B cell (primary cell): ENCODE measurements at regions not wholly inside any gene's neighbourhood (a gene's known extent, or its start where the extent isn't known, plus 50 kb on each side); places are given as distances from the start of the nearest gene placed in this dataset.

ENCODE experiments used
- CTCF ChIP-seq: fragments of 200-600 bp; IDR thresholded peaks from one replicate; pipeline ENCODE4 v1.8.0; 2022; ENCODE audit warnings: antibody characterized with exemption, mild to moderate bottlenecking
- EZH2 ChIP-seq: IDR thresholded peaks from 2 replicates; pipeline ENCODE4 v1.6.1; 2012; ENCODE audit warnings: borderline replicate concordance, low read depth, mild to moderate bottlenecking, moderate library complexity, low read length; ENCODE audit not compliant: insufficient read depth, poor library complexity, severe bottlenecking

- TF ChIP-seq CTCF (no peak), EZH2 (no peak)
These were observed 380.8 kb downstream of the NDFIP2 start for GRCh38 chr13:79861731-79862130.
